ENCODE measurements at regions not wholly inside any gene's neighbourhood (a gene's known extent, or its start where the extent isn't known, plus 50 kb on each side); places are given as distances from the start of the nearest gene placed in this dataset.

DNA sequence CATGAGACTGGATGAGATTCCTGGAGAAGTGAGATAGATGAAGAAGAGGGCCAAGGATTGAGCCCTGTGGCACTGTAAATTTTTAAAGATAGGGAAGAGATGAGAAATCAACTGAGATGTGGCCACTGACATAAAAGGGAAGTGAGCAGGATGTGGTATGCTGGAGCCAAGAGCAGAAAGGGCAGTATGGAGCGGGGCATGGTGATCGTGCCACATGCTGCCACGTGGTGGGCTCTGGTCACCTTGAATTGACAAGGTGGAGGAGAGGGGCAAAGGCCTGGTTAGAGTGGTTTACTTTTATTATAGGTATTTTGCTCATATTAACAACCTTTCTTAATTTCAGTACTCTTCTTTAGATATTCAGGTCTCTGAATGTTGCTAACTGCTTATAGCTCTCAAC, 257.9 kb downstream of the NEDD1 start:
- TF ChIP-seq CTCF (IDR thresholded peaks at IDR 0.05; ENCODE audit: low read depth, low read length, poor library complexity, severe bottlenecking) (no peak), EZH2phosphoT487 (IDR thresholded peaks at IDR 0.05; ENCODE audit: borderline replicate concordance, low read length) (no peak)

Measured in DOHH2 (cell line).